Neural crest cell (in vitro differentiated cells): ENCODE measurements at regions not wholly inside any gene's neighbourhood (a gene's known extent, or its start where the extent isn't known, plus 50 kb on each side); places are given as distances from the start of the nearest gene placed in this dataset.

Experiments
- DNase-seq: peaks from one replicate; pipeline ENCODE4 v3.0.0; 2021; ENCODE audit warnings: low read depth, mixed read lengths, low spot score
- H3K27ac Mint-ChIP-seq: one replicate; pipeline ENCODE4 v1.8.0; 2021; ENCODE audit warnings: mild to moderate bottlenecking, mixed read lengths; ENCODE audit not compliant: unreplicated experiment
- H3K27me3 Mint-ChIP-seq: 2 replicates; pipeline ENCODE4 v1.8.0; 2021; ENCODE audit warnings: low read depth, mild to moderate bottlenecking, mixed read lengths
- H3K36me3 Mint-ChIP-seq: 2 replicates; pipeline ENCODE4 v1.8.0; 2021; ENCODE audit warnings: low read depth, mild to moderate bottlenecking, mixed read lengths
- H3K4me1 Mint-ChIP-seq: 2 replicates; pipeline ENCODE4 v1.8.0; 2021; ENCODE audit warnings: mixed read lengths
- H3K4me3 Mint-ChIP-seq: one replicate; pipeline ENCODE4 v1.8.0; 2021; ENCODE audit warnings: mild to moderate bottlenecking, mixed read lengths
- H3K9me3 Mint-ChIP-seq: 2 replicates; pipeline ENCODE4 v1.8.0; 2021; ENCODE audit warnings: mixed read lengths
- TF ChIP-seq, protein P1 (sequence below): fragments of 200-600 bp; sonication (generic); conservative IDR thresholded peaks from 2 replicates; pipeline ENCODE4 v1.5.0; 2021; ENCODE audit warnings: antibody characterized with exemption, mild to moderate bottlenecking

DNA sequence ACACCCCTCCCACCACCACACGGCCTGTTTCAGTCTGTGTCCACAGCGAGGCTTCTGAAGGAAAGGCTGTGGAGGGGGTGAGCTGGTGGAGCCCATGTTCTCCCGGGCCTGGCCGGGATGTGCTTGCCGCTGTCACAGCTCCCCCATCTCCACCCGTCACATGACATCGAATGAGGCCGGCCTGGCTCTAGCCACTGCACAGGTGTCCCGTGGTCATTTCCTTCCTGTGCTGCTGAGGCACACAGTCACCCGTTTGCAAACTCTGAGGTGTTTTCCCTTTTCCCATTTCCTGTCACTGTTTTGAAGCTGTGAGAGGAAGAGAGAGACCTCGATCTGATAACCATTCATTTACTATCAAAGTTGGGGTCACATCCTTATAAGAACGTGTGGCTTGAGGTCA lies 55.7 kb upstream of the CLDN5 start:
- TF ChIP-seq, protein P1, sequence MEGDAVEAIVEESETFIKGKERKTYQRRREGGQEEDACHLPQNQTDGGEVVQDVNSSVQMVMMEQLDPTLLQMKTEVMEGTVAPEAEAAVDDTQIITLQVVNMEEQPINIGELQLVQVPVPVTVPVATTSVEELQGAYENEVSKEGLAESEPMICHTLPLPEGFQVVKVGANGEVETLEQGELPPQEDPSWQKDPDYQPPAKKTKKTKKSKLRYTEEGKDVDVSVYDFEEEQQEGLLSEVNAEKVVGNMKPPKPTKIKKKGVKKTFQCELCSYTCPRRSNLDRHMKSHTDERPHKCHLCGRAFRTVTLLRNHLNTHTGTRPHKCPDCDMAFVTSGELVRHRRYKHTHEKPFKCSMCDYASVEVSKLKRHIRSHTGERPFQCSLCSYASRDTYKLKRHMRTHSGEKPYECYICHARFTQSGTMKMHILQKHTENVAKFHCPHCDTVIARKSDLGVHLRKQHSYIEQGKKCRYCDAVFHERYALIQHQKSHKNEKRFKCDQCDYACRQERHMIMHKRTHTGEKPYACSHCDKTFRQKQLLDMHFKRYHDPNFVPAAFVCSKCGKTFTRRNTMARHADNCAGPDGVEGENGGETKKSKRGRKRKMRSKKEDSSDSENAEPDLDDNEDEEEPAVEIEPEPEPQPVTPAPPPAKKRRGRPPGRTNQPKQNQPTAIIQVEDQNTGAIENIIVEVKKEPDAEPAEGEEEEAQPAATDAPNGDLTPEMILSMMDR, result no peak
- no peak overlapping the region for H3K4me3 Mint-ChIP-seq
- no peak for DNase-seq
- peaks cover 9% of the 10 kb centered on the region for H3K4me1 Mint-ChIP-seq
- no peak overlapping the region for H3K27ac Mint-ChIP-seq
- no peaks in the 10 kb centered on the region for H3K36me3 Mint-ChIP-seq
- no peaks in the 10 kb centered on the region for H3K27me3 Mint-ChIP-seq
- H3K9me3 Mint-ChIP-seq, result no peaks in the 10 kb centered on the region

- no peaks in the 10 kb centered on the region for H3K36me3 Mint-ChIP-seq
- H3K4me3 Mint-ChIP-seq, result no peak overlapping the region
- H3K4me1 Mint-ChIP-seq, result peaks cover 9% of the 10 kb centered on the region
- TF ChIP-seq, protein P1, result no peak
- H3K27ac Mint-ChIP-seq, result no peak overlapping the region
- H3K27me3 Mint-ChIP-seq, result no peaks in the 10 kb centered on the region
- no peaks in the 10 kb centered on the region for H3K9me3 Mint-ChIP-seq
- DNase-seq, result no peak
These were observed 56.2 kb upstream of the CLDN5 start for GRCh38 chr22:19580291-19580890.

DNA sequence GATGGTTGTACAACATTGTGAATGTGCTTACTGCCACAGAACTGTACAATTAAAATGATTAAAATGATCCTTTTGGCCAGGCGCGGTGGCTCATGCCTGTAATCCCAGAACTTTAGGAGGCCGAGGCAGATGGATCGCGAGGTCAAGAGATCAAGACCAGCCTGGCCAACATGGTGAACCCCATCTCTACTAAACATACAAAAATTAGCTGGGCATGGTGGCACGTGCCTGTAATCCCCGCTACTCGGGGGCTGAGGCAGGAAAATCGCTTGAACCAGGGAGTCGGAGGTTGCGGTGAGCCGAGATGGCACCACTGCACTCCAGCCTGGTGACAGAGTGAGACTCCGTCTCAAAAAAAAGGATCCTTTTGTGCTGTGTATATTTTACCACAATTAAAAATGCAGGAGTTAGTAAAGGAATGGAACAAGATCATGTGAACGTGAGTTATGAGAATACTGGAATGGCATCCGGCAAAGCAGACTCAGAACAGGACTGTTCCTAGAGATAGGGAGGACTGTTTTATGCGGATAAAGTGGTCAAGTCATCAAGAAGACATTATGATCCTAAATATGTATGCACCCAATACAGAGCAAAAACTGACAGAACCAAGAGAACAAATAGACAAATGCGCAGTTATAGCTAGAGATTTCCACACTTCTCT lies 58.0 kb upstream of the CLDN5 start:
- H3K27me3 Mint-ChIP-seq, result peaks cover 2% of the 10 kb centered on the region
- H3K36me3 Mint-ChIP-seq, result no peaks in the 10 kb centered on the region
- H3K4me1 Mint-ChIP-seq, result peaks cover 3% of the 10 kb centered on the region
- no peaks in the 10 kb centered on the region for H3K9me3 Mint-ChIP-seq
- no peak overlapping the region for H3K4me3 Mint-ChIP-seq
- no peak for DNase-seq
- no peak overlapping the region for H3K27ac Mint-ChIP-seq
- TF ChIP-seq, protein P1, result no peak

GRCh38 chr22:19586922-19587684 lies 62.9 kb upstream of the CLDN5 start:
- no peaks in the 10 kb centered on the region for H3K9me3 Mint-ChIP-seq
- H3K36me3 Mint-ChIP-seq, result no peaks in the 10 kb centered on the region
- no peak overlapping the region for H3K27ac Mint-ChIP-seq
- no peak overlapping the region for H3K4me3 Mint-ChIP-seq
- TF ChIP-seq, protein P1, result no peak
- H3K4me1 Mint-ChIP-seq, result no peaks in the 10 kb centered on the region
- no peak for DNase-seq
- H3K27me3 Mint-ChIP-seq, result peaks cover 10% of the 10 kb centered on the region

DNA sequence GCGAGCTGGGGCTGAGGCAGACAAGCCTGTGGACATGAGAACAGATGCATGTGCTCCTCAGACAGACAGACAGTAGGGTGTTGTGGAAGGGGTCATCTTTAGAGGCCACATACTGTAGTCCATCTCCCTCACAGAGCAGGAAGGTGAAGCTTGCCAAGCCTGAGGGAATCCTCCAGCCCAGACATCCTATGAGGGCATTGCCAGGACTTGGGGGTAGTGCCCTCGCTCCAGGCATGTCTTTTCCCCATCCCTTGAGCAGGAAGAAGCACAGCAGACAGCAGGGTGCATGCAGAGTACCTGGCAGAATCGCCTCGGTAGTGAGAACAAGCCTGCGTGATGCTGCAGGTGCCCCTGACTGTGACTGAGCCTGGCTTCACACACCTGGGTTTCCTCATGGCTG lies 66.5 kb upstream of the CLDN5 start:
- TF ChIP-seq, protein P1, result no peak
- Mint-ChIP-seq H3K27me3 (peaks cover 10% of the 10 kb centered on the region), H3K4me3 (no peak overlapping the region), H3K27ac (no peak overlapping the region), H3K36me3 (no peaks in the 10 kb centered on the region), H3K4me1 (peaks cover 7% of the 10 kb centered on the region), H3K9me3 (no peaks in the 10 kb centered on the region)
- DNase-seq, result no peak
